Right lobe of liver (tissue), 6 donors: ENCODE measurements at regions not wholly inside any gene's neighbourhood (a gene's known extent, or its start where the extent isn't known, plus 50 kb on each side); places are given as distances from the start of the nearest gene placed in this dataset.

Experiments
- ATAC-seq, 4 donors: fragments of 200-7000 bp; cut with Tn5 transposase; one replicate each; pipeline ENCODE4 v1.9.1; 2020; ENCODE audit warnings: mild to moderate bottlenecking in 4 of 4, moderate library complexity in 4 of 4
- DNase-seq, 3 donors: peaks; one replicate each; pipeline ENCODE4 v3.0.0-alpha.2; 2020
- H3K27ac ChIP-seq, 3 donors: fragments of 200-600 bp; one replicate each; pipeline ENCODE4 v1.8.0; 2022
- H3K27me3 ChIP-seq, 2 donors: fragments of 200-600 bp; one replicate each; pipeline ENCODE4 v1.8.0; 2022
- H3K36me3 ChIP-seq, 4 donors: fragments of 200-600 bp; sonication (generic) in 1 of 4; one replicate each; pipeline versions ENCODE4 v1.5.1 to v1.8.0; 2017 to 2022; ENCODE audit warnings: control low read depth in 1 of 4
- H3K4me1 ChIP-seq, 4 donors: fragments of 200-600 bp; sonication (generic) in 1 of 4; one replicate each; pipeline versions ENCODE4 v1.5.1 to v1.8.0; 2017 to 2022; ENCODE audit warnings: control low read depth in 1 of 4
- H3K4me3 ChIP-seq, 3 donors: fragments of 200-600 bp; one replicate each; pipeline ENCODE4 v1.8.0; 2022
- H3K9me3 ChIP-seq, 4 donors: fragments of 200-600 bp; sonication (generic) in 1 of 4; one replicate each; pipeline versions ENCODE4 v1.5.1 to v1.8.0; 2017 to 2022; ENCODE audit warnings: control low read depth in 1 of 4
- CTCF ChIP-seq, 4 donors: fragments of 200-600 bp in 3 of 4; fragments of 450-650 bp in 1 of 4; IDR thresholded peaks; one replicate each; pipeline versions ENCODE4 v1.5.1 to v1.8.0; 2016 to 2022; ENCODE audit warnings: antibody characterized with exemption in 4 of 4, mild to moderate bottlenecking in 2 of 4
- POLR2A ChIP-seq: fragments of 450-650 bp; IDR thresholded peaks from one replicate; pipeline ENCODE4 v1.6.1; 2017; ENCODE audit warnings: antibody characterized with exemption, mild to moderate bottlenecking
- WGBS: methylation state at CpG from one replicate; pipeline ENCODE4 v1.1.6; 2018; ENCODE audit warnings: low coverage, low lambda C conversion rate; ENCODE audit not compliant: insufficient coverage; ENCODE audit errors: missing lambda C conversion rate; 5-methylcytosine and 5-hydroxymethylcytosine counted together
- intact Hi-C, 2 donors: fragments of 100-400 bp; cut with DNase I; formaldehyde crosslinking; loops; one replicate each; pipeline versions ENCODE4 v1.11.2 to v1.14.1; 2022
- donor health status: DM: no; HTN: yes; CAD: no.
- donor health status: DM: no; HTN: no; CAD: no.
- donor health status: DM: no; HTN: no; CAD: no.
- donor health status: DM: no; HTN: yes; CAD: no.
- donor health status: DM: no; HTN: yes; CAD: no.

GRCh38 chr20:6616421-6616820 is 151.1 kb upstream of the BMP2 start:
- no peak for DNase-seq
- intact Hi-C loops: no loop called here
- no peak for TF ChIP-seq CTCF (IDR thresholded peaks at IDR 0.05)
- no peak for TF ChIP-seq POLR2A
- Histone ChIP-seq H3K27me3 (no peaks in the 10 kb centered on the region), H3K27ac (no peak overlapping the region), H3K4me1 (peaks cover 0 to 14% (median 6%) of the 10 kb centered on the region in 4 donors), H3K9me3 (no peaks in the 10 kb centered on the region), H3K36me3 (no peaks in the 10 kb centered on the region), H3K4me3 (no peak overlapping the region)
- 100% methylated on average over 1 of the region's 1 CpG for WGBS
- ATAC-seq: no peak

GRCh38 chr20:6614836-6615235 is 152.7 kb upstream of the BMP2 start:
- Histone ChIP-seq H3K4me1 (peaks cover 0 to 14% (median 6%) of the 10 kb centered on the region in 4 donors), H3K27me3 (no peaks in the 10 kb centered on the region), H3K9me3 (no peaks in the 10 kb centered on the region), H3K36me3 (no peaks in the 10 kb centered on the region), H3K27ac (no peak overlapping the region), H3K4me3 (no peak overlapping the region)
- ATAC-seq (no peak), DNase-seq (no peak)
- intact Hi-C loops: no loop called here
- WGBS: 64% methylated on average over 1 of the region's 1 CpG
- no peak for TF ChIP-seq CTCF (IDR thresholded peaks at IDR 0.05)
- TF ChIP-seq POLR2A: no peak

DNA sequence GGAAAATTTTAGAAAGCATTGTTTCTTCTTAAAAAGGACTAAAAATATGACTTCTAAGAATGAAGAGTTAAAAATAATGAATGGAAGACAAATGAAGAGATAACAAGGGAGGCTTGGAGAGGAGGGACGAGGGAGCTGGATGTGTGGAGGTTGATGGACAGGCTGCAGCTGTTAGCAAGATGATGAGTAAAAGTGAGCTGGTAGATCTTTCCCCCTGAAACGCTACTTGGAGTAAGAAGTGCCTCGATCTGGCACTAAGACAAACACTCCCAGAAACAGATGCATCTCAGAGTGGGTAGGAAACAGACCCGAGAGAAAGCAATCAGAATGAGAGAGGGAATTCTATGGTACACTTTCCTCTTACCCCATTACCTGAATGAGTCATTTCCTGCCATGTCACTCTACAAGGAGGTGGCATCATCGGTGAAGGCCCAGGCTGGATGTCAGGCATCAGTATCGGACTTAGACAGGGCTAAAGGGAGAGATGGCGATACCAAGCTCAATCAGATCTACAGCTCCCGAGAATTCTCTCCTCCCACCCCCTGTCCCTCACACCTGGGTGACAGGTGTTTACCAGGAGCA is 154.1 kb upstream of the BMP2 start:
- no peak for TF ChIP-seq CTCF (IDR thresholded peaks at IDR 0.05)
- Histone ChIP-seq H3K4me1 (peaks cover 0 to 14% (median 6%) of the 10 kb centered on the region in 4 donors), H3K27ac (no peak overlapping the region), H3K27me3 (no peaks in the 10 kb centered on the region), H3K36me3 (no peaks in the 10 kb centered on the region), H3K9me3 (no peaks in the 10 kb centered on the region), H3K4me3 (no peak overlapping the region)
- intact Hi-C loops: no loop called here
- WGBS: 44% methylated on average over 6 of the region's 8 CpGs
- no peak for DNase-seq
- ATAC-seq: peak in 1 of 4 donors; percentile 68

DNA sequence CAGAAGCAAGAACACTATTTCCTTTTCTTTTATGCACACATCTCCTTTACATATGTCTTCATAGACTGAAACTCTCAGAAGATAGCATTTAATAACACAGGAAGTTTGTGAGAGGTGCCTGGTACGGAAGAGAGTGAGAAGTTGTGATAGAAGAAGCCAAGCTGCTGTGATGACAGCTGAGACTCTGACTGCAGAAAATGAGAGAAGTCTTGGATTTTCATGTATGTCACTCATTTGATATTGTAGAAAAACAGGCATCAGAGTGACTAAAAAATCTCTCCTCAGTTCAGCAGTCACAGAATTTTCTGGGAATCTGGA is 154.9 kb upstream of the BMP2 start:
- peak overlapping the region; percentile 62 to 78 (median 75) for H3K27ac ChIP-seq
- H3K4me3 ChIP-seq: no peak overlapping the region
- no peaks in the 10 kb centered on the region for H3K36me3 ChIP-seq
- TF ChIP-seq POLR2A: no peak
- no peak for TF ChIP-seq CTCF (IDR thresholded peaks at IDR 0.05)
- H3K9me3 ChIP-seq: no peaks in the 10 kb centered on the region
- ATAC-seq (peak in 3 of 4 donors; percentile 40 to 68 (median 41)), DNase-seq (no peak)
- H3K27me3 ChIP-seq: no peaks in the 10 kb centered on the region
- intact Hi-C loops: no loop called here
- WGBS: 14% methylated on average over 1 of the region's 1 CpG
- peaks cover 0 to 14% (median 6%) of the 10 kb centered on the region in 4 donors for H3K4me1 ChIP-seq
